Esophagus squamous epithelium (tissue), 4 donors: ENCODE measurements at regions not wholly inside any gene's neighbourhood (a gene's known extent, or its start where the extent isn't known, plus 50 kb on each side); places are given as distances from the start of the nearest gene placed in this dataset.

ENCODE experiments used
- CTCF ChIP-seq, 6 experiments: fragments of 450-650 bp in 4 of 6; fragments of 200-600 bp in 2 of 6; sonication (generic) in 2 of 6; IDR thresholded peaks; one replicate each; pipeline ENCODE4 v1.5.1; 2016 to 2019; ENCODE audit warnings: antibody characterized with exemption in 6 of 6, mild to moderate bottlenecking in 4 of 6, moderate library complexity in 4 of 6
- POLR2A ChIP-seq, 4 donors: fragments of 450-650 bp; IDR thresholded peaks; one replicate each; pipeline ENCODE4 v1.6.1; 2017; ENCODE audit warnings: antibody characterized with exemption in 4 of 4, mild to moderate bottlenecking in 4 of 4, moderate library complexity in 3 of 4

GRCh38 chr10:4622384-4622783 lies 203.6 kb upstream of the AKR1E2 start:
- TF ChIP-seq CTCF (IDR thresholded peaks at IDR 0.05) = no peak
- no peak for TF ChIP-seq POLR2A (IDR thresholded peaks at IDR 0.05)
